ENCODE measurements at regions not wholly inside any gene's neighbourhood (a gene's known extent, or its start where the extent isn't known, plus 50 kb on each side); places are given as distances from the start of the nearest gene placed in this dataset.

- no peaks in the 10 kb centered on the region for H3K4me1 ChIP-seq
- no peak overlapping the region for H3K27ac ChIP-seq
- H3K36me3 ChIP-seq: no peaks in the 10 kb centered on the region
- intact Hi-C loops (cut with DNase I): no loop called here
- DNase-seq (no peak), ATAC-seq (peak; percentile 37)
- H3K9me3 ChIP-seq: peaks cover 9% of the 10 kb centered on the region
- H3K27me3 ChIP-seq: no peaks in the 10 kb centered on the region
- no peak overlapping the region for H3K4me3 ChIP-seq
- TF ChIP-seq, protein P1, sequence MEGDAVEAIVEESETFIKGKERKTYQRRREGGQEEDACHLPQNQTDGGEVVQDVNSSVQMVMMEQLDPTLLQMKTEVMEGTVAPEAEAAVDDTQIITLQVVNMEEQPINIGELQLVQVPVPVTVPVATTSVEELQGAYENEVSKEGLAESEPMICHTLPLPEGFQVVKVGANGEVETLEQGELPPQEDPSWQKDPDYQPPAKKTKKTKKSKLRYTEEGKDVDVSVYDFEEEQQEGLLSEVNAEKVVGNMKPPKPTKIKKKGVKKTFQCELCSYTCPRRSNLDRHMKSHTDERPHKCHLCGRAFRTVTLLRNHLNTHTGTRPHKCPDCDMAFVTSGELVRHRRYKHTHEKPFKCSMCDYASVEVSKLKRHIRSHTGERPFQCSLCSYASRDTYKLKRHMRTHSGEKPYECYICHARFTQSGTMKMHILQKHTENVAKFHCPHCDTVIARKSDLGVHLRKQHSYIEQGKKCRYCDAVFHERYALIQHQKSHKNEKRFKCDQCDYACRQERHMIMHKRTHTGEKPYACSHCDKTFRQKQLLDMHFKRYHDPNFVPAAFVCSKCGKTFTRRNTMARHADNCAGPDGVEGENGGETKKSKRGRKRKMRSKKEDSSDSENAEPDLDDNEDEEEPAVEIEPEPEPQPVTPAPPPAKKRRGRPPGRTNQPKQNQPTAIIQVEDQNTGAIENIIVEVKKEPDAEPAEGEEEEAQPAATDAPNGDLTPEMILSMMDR (IDR thresholded peaks at IDR 0.05): no peak
Measured at GRCh38 chr2:129819855-129820254, 159.6 kb upstream of the RAB6C start.

- intact Hi-C loops (cut with DNase I): no loop called here
- H3K27ac ChIP-seq: no peak overlapping the region
- TF ChIP-seq, protein P1 (IDR thresholded peaks at IDR 0.05): no peak
- no peak overlapping the region for H3K4me3 ChIP-seq
- H3K36me3 ChIP-seq: no peaks in the 10 kb centered on the region
- no peaks in the 10 kb centered on the region for H3K9me3 ChIP-seq
- H3K27me3 ChIP-seq: no peaks in the 10 kb centered on the region
- ATAC-seq (no peak), DNase-seq (no peak)
- no peaks in the 10 kb centered on the region for H3K4me1 ChIP-seq
Measured at GRCh38 chr2:129820908-129821307, 158.6 kb upstream of the RAB6C start.

GRCh38 chr2:129821445-129821844, 158.0 kb upstream of the RAB6C start:
- Histone ChIP-seq H3K27ac (no peak overlapping the region), H3K36me3 (no peaks in the 10 kb centered on the region), H3K4me1 (no peaks in the 10 kb centered on the region), H3K27me3 (no peaks in the 10 kb centered on the region), H3K9me3 (no peaks in the 10 kb centered on the region), H3K4me3 (no peak overlapping the region)
- no peak for ATAC-seq
- TF ChIP-seq, protein P1 (IDR thresholded peaks at IDR 0.05): no peak
- intact Hi-C loops (cut with DNase I): no loop called here
- DNase-seq: no peak

GRCh38 chr2:129823044-129823443, 156.4 kb upstream of the RAB6C start:
- H3K27me3 ChIP-seq: no peaks in the 10 kb centered on the region
- TF ChIP-seq, protein P1 (IDR thresholded peaks at IDR 0.05): no peak
- H3K4me3 ChIP-seq: no peak overlapping the region
- no peaks in the 10 kb centered on the region for H3K4me1 ChIP-seq
- ATAC-seq (no peak), DNase-seq (no peak)
- no peaks in the 10 kb centered on the region for H3K9me3 ChIP-seq
- no peaks in the 10 kb centered on the region for H3K36me3 ChIP-seq
- intact Hi-C loops (cut with DNase I): no loop called here
- H3K27ac ChIP-seq: no peak overlapping the region

- ATAC-seq (peak; percentile 27), DNase-seq (no peak)
- Histone ChIP-seq H3K27me3 (peaks cover 5% of the 10 kb centered on the region), H3K4me3 (no peak overlapping the region), H3K36me3 (no peaks in the 10 kb centered on the region), H3K4me1 (no peaks in the 10 kb centered on the region), H3K27ac (no peak overlapping the region), H3K9me3 (no peaks in the 10 kb centered on the region)
- TF ChIP-seq, protein P1 (IDR thresholded peaks at IDR 0.05): no peak
- intact Hi-C loops (cut with DNase I): no loop called here
Measured at GRCh38 chr2:129827311-129828090, 152.0 kb upstream of the RAB6C start.
